ENCODE measurements at regions not wholly inside any gene's neighbourhood (a gene's known extent, or its start where the extent isn't known, plus 50 kb on each side); places are given as distances from the start of the nearest gene placed in this dataset.

GRCh38 chrX:97828471-97828870 lies 944.8 kb downstream of the RPA4 start:
- Histone ChIP-seq H3K9me3 (replicated peaks; ENCODE audit: control insufficient read depth, insufficient read depth, low read depth, low read length) (no peaks in the 10 kb centered on the region), H3K36me3 (ENCODE audit: control insufficient read depth, insufficient read depth, low read length) (no peaks in the 10 kb centered on the region), H2AFZ (ENCODE audit: low read depth, low read length) (no peak overlapping the region), H3K27ac (ENCODE audit: extremely low read depth, low read depth, low read length) (no peak overlapping the region), H3K9me1 (ENCODE audit: control insufficient read depth, insufficient read depth, low read length) (no peaks in the 10 kb centered on the region), H4K20me1 (replicated peaks; ENCODE audit: control insufficient read depth, insufficient read depth, low read length) (no peaks in the 10 kb centered on the region), H3K4me3 (no peak overlapping the region), H3K27me3 (ENCODE audit: control insufficient read depth in 2 of 2, insufficient read depth in 2 of 2, low read length in 2 of 2) (no peaks in the 10 kb centered on the region), H3K9ac (ENCODE audit: insufficient read depth in 1 of 2, low read depth in 2 of 2, low read length in 2 of 2) (no peak overlapping the region), H3K79me2 (ENCODE audit: control insufficient read depth, insufficient read depth, low read length) (no peaks in the 10 kb centered on the region), H3K4me2 (ENCODE audit: insufficient read depth, low read length) (no peak overlapping the region), H3K4me1 (replicated peaks in 1 of 2; ENCODE audit: control insufficient read depth in 2 of 2, insufficient read depth in 2 of 2, low read length in 2 of 2) (no peaks in the 10 kb centered on the region)
- intact Hi-C loops (cut with micrococcal nuclease), result no loop called here
- ChIA-PET CTCF (ENCODE audit: low intra/inter-chr PET ratio) (no interaction called here), POLR2A (no interaction called here)
- BruUV-seq (replicated peaks), result no TSS peak
- no peak for TF ChIP-seq GTF2E2 (tag; IDR thresholded peaks at IDR 0.05)
- no peak for TF ChIP-seq SMAD3 (CRISPR knock-in tag; conservative IDR thresholded peaks at IDR 0.05)
- no peak for TF ChIP-seq SPI1 (IDR thresholded peaks at IDR 0.05; ENCODE audit: borderline replicate concordance, low read depth, low read length)
- TF ChIP-seq MYC (IDR thresholded peaks at IDR 0.05; ENCODE audit: low read depth, low read length), result no peak
- no peak for TF ChIP-seq MYC (CRISPR knock-in tag; IDR thresholded peaks at IDR 0.05; ENCODE audit: borderline replicate concordance, low read depth)
- no peak for FAIRE-seq
- in situ Hi-C loops (cut with MboI), result no loop called here
- WGBS (ENCODE audit: insufficient coverage, low coverage, missing lambda C conversion rate), result 14% methylated on average over 1 of the region's 1 CpG
- no peak for ATAC-seq
- DNase-seq (ENCODE audit: extremely low read depth in 1 of 4, low spot score in 3 of 4), result no peak

GRCh38 chrX:97835969-97836368 lies 952.3 kb downstream of the RPA4 start:
- in situ Hi-C loops (cut with MboI), result no loop called here
- ChIA-PET CTCF (ENCODE audit: low intra/inter-chr PET ratio) (interaction anchor here (0.6 kb wide), 1 partner anchor 358 kb away, joined by 7 read pairs; no protein-coding TSS in a partner anchor), POLR2A (no interaction called here)
- Histone ChIP-seq H3K36me3 (ENCODE audit: control insufficient read depth, insufficient read depth, low read length) (no peaks in the 10 kb centered on the region), H3K9me3 (replicated peaks; ENCODE audit: control insufficient read depth, insufficient read depth, low read depth, low read length) (no peaks in the 10 kb centered on the region), H3K9ac (ENCODE audit: insufficient read depth in 1 of 2, low read depth in 2 of 2, low read length in 2 of 2) (no peak overlapping the region), H3K4me1 (replicated peaks in 1 of 2; ENCODE audit: control insufficient read depth in 2 of 2, insufficient read depth in 2 of 2, low read length in 2 of 2) (no peaks in the 10 kb centered on the region), H3K27ac (ENCODE audit: extremely low read depth, low read depth, low read length) (no peak overlapping the region), H3K4me3 (no peak overlapping the region), H3K4me2 (ENCODE audit: insufficient read depth, low read length) (no peak overlapping the region), H4K20me1 (replicated peaks; ENCODE audit: control insufficient read depth, insufficient read depth, low read length) (no peaks in the 10 kb centered on the region), H3K9me1 (ENCODE audit: control insufficient read depth, insufficient read depth, low read length) (no peaks in the 10 kb centered on the region), H2AFZ (ENCODE audit: low read depth, low read length) (no peak overlapping the region), H3K27me3 (ENCODE audit: control insufficient read depth in 2 of 2, insufficient read depth in 2 of 2, low read length in 2 of 2) (no peaks in the 10 kb centered on the region), H3K79me2 (ENCODE audit: control insufficient read depth, insufficient read depth, low read length) (no peaks in the 10 kb centered on the region)
- FAIRE-seq (no peak), DNase-seq (ENCODE audit: extremely low read depth in 1 of 4, low spot score in 3 of 4) (no peak), ATAC-seq (no peak)
- intact Hi-C loops (cut with micrococcal nuclease), result no loop called here
- BruUV-seq (replicated peaks), result no TSS peak
- TF ChIP-seq XRCC3 (IDR thresholded peaks at IDR 0.05), result no peak
- no peak for TF ChIP-seq CBX8 (IDR thresholded peaks at IDR 0.05; ENCODE audit: borderline replicate concordance, extremely low read depth, low read depth, low read length, poor library complexity, severe bottlenecking)
- TF ChIP-seq E4F1 (CRISPR knock-in tag; IDR thresholded peaks at IDR 0.05; ENCODE audit: borderline replicate concordance), result no peak
- no peak for TF ChIP-seq SRSF3 (IDR thresholded peaks at IDR 0.05; ENCODE audit: insufficient read depth, low read length)
- TF ChIP-seq FIP1L1 (IDR thresholded peaks at IDR 0.05; ENCODE audit: low read depth, low read length, poor library complexity, severe bottlenecking), result no peak
- TF ChIP-seq DLX4 (CRISPR knock-in tag; IDR thresholded peaks at IDR 0.05), result no peak
- no peak for TF ChIP-seq TRIM25 (IDR thresholded peaks at IDR 0.05; ENCODE audit: borderline replicate concordance)
